Choroid plexus epithelial cell (primary cell): ENCODE measurements at regions not wholly inside any gene's neighbourhood (a gene's known extent, or its start where the extent isn't known, plus 50 kb on each side); places are given as distances from the start of the nearest gene placed in this dataset.
A peak's percentile ranks its signal among the peaks of the same experiment; 100 is the strongest.

ENCODE experiments used
- DNase-seq: peaks from one replicate; pipeline ENCODE4 v3.0.0-alpha.2; 2010; ENCODE audit warnings: low read depth
- H3K4me3 ChIP-seq: 2 replicates; pipeline ENCODE4 v1.5.1; 2011; ENCODE audit warnings: low read depth, mild to moderate bottlenecking, control low read depth, low read length, moderate library complexity
- CTCF ChIP-seq: conservative IDR thresholded peaks from 2 replicates; pipeline ENCODE4 v1.5.1; 2011; ENCODE audit warnings: low read depth, mild to moderate bottlenecking, control low read depth, inconsistent platforms, low read length, moderate library complexity

GRCh38 chr3:193998628-193999195 lies 137.2 kb upstream of the HES1 start:
- no peak for TF ChIP-seq CTCF
- no peak overlapping the region for H3K4me3 ChIP-seq

DNA sequence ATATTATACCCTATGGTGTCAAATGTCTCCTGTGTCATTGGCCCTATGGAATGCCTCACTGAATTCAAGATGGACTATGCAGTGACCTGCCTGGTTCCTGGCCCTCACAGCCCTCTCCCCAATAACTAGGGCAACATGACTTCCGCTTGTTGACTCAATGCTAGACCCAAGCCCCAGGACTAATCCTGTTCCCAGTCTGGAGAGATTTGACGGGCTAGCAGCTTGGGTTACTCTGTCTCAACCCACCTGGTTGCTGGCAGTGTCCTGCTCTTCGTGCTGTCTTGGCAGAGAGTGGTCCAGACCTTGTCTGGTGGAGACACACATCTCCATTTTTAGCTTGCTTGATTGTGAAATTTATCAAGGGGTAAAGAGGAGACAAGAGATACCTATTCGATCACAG lies 135.8 kb upstream of the HES1 start:
- no peak for TF ChIP-seq CTCF
- H3K4me3 ChIP-seq, result no peak overlapping the region
- DNase-seq, result no peak

More at GRCh38 chr3:193998628-193999195, 137.2 kb upstream of the HES1 start:
- no peak for DNase-seq

DNA sequence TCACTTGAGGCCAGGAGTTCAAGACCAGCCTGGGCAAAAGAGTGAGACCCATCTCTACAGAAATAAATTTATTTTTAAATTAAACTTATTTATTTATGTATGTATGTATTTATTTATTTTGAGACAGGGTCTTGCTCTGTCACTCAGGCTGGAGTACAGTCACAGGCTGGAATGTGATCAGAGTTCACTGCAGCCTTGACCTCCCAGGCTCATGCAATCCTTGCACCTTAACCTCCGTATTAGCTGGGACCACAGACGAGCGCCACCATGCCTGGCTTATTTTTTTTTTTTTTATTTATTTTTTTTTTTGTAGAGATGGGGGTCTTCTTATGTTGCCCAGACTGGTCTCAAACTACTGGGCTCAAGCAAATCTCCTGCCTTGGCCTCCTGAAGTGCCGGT lies 135.2 kb upstream of the HES1 start:
- TF ChIP-seq CTCF, result no peak
- H3K4me3 ChIP-seq, result no peak overlapping the region
- no peak for DNase-seq

GRCh38 chr3:194001728-194002459 lies 134.1 kb upstream of the HES1 start:
- no peak for DNase-seq
- no peak for TF ChIP-seq CTCF
- H3K4me3 ChIP-seq, result no peak overlapping the region

GRCh38 chr3:194003114-194004057 lies 132.6 kb upstream of the HES1 start:
- DNase-seq, result peak; percentile 98
- peak overlapping the region; percentile 40 for H3K4me3 ChIP-seq
- no peak for TF ChIP-seq CTCF

DNA sequence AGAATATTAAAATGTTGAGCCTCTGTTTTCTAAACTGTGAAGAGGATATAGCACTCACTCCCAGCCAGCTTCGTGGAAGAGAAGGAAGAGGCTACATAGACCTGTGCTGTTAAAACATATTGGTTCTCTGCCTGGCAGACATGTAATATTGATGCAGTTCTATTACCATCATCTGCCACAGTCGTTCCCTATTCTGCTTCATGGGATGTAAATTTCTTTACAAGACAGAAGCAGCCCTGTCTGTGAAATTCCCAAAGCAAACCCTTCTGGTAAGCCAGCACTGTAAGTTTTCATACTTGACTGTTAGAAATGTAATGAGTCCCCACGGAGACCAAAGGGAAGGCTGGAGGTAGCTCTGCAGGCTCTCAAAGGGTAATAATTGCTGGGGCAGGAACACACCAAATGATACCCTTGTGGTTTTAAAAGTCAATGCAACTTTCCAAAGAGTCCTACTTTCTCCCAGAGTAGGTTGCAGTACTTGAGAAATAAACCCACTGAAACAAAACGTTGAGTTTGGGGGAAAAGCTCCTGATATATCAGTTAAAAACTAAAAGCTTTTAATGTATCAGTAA lies 129.9 kb upstream of the HES1 start:
- H3K4me3 ChIP-seq, result no peak overlapping the region
- DNase-seq, result peak; percentile 11
- TF ChIP-seq CTCF, result no peak
